Calu3 (cell line): ENCODE measurements at regions not wholly inside any gene's neighbourhood (a gene's known extent, or its start where the extent isn't known, plus 50 kb on each side); places are given as distances from the start of the nearest gene placed in this dataset.

ENCODE experiments used
- BruUV-seq: library from RNA; stranded (reverse); fragments of 400-500 nt; replicated peaks from 2 replicates; lab custom pipeline; 2021; lab: Mats Ljungman, UMichigan
- CTCF ChIA-PET: fragments of 300-600 bp; sonication (Branson Sonifier 250); formaldehyde crosslinking; loops from one replicate; lab custom pipeline; 2022; ENCODE audit warnings: antibody characterized with exemption; lab: Charles Lee
- DNase-seq: peaks from one replicate; pipeline ENCODE4 v3.0.0; 2022
- H3K27ac Mint-ChIP-seq: one replicate; pipeline ENCODE4 v1.8.0; 2022; ENCODE audit warnings: mixed read lengths; ENCODE audit not compliant: unreplicated experiment
- H3K27me3 Mint-ChIP-seq: one replicate; pipeline ENCODE4 v1.8.0; 2022; ENCODE audit warnings: mixed read lengths; ENCODE audit not compliant: unreplicated experiment
- H3K36me3 Mint-ChIP-seq: one replicate; pipeline ENCODE4 v1.8.0; 2022; ENCODE audit warnings: mild to moderate bottlenecking, moderate library complexity, mixed read lengths; ENCODE audit not compliant: insufficient read depth, unreplicated experiment
- H3K4me1 Mint-ChIP-seq: one replicate; pipeline ENCODE4 v1.8.0; 2022; ENCODE audit warnings: mild to moderate bottlenecking, low read depth, mixed read lengths; ENCODE audit not compliant: unreplicated experiment
- H3K4me3 Mint-ChIP-seq: one replicate; pipeline ENCODE4 v1.8.0; 2022; ENCODE audit warnings: mild to moderate bottlenecking, low read depth, moderate library complexity, mixed read lengths; ENCODE audit not compliant: unreplicated experiment
- H3K9me3 Mint-ChIP-seq: one replicate; pipeline ENCODE4 v1.8.0; 2022; ENCODE audit warnings: low read depth, mixed read lengths; ENCODE audit not compliant: unreplicated experiment
- CTCF ChIP-seq: fragments of 200-600 bp; IDR thresholded peaks from one replicate; pipeline ENCODE4 v1.8.0; 2022; ENCODE audit warnings: antibody characterized with exemption; ENCODE audit not compliant: unreplicated experiment
- intact Hi-C: fragments of 100-400 bp; cut with micrococcal nuclease; formaldehyde crosslinking; loops from one replicate; pipeline ENCODE4 v1.10.0; 2022; ENCODE audit not compliant: unreplicated experiment

- peaks cover 11% of the 10 kb centered on the region for H3K9me3 Mint-ChIP-seq
- H3K27me3 Mint-ChIP-seq = no peaks in the 10 kb centered on the region
Measured at GRCh38 chr22:47583959-47584562, 821.6 kb downstream of the TBC1D22A start.

GRCh38 chr22:47582067-47582466, 819.6 kb downstream of the TBC1D22A start:
- H3K4me3 Mint-ChIP-seq = no peak overlapping the region
- no peaks in the 10 kb centered on the region for H3K36me3 Mint-ChIP-seq
- H3K27ac Mint-ChIP-seq = no peak overlapping the region
- no peak for DNase-seq
- H3K9me3 Mint-ChIP-seq = peaks cover 4% of the 10 kb centered on the region
- BruUV-seq = no TSS peak
- CTCF ChIA-PET = no interaction called here
- no peak for TF ChIP-seq CTCF
- intact Hi-C loops = no loop called here
- H3K27me3 Mint-ChIP-seq = no peaks in the 10 kb centered on the region
- H3K4me1 Mint-ChIP-seq = no peaks in the 10 kb centered on the region

More at GRCh38 chr22:47583959-47584562, 821.6 kb downstream of the TBC1D22A start:
- intact Hi-C loops = no loop called here
- TF ChIP-seq CTCF = no peak
- CTCF ChIA-PET = no interaction called here
- H3K36me3 Mint-ChIP-seq = no peaks in the 10 kb centered on the region
- H3K27ac Mint-ChIP-seq = no peak overlapping the region
- H3K4me1 Mint-ChIP-seq = no peaks in the 10 kb centered on the region
- DNase-seq = no peak
- no TSS peak for BruUV-seq
- H3K4me3 Mint-ChIP-seq = no peak overlapping the region

- BruUV-seq = no TSS peak
- no peak for TF ChIP-seq CTCF
- no peak for DNase-seq
- Mint-ChIP-seq H3K9me3 (peaks cover 13% of the 10 kb centered on the region), H3K27ac (no peak overlapping the region), H3K4me1 (no peaks in the 10 kb centered on the region), H3K27me3 (no peaks in the 10 kb centered on the region), H3K36me3 (no peaks in the 10 kb centered on the region), H3K4me3 (no peak overlapping the region)
- CTCF ChIA-PET = no interaction called here
- intact Hi-C loops = no loop called here
Measured at GRCh38 chr22:47580121-47580520, 817.7 kb downstream of the TBC1D22A start.

- H3K27ac Mint-ChIP-seq = no peak overlapping the region
- CTCF ChIA-PET = no interaction called here
- H3K9me3 Mint-ChIP-seq = peaks cover 21% of the 10 kb centered on the region
- H3K36me3 Mint-ChIP-seq = no peaks in the 10 kb centered on the region
- no peaks in the 10 kb centered on the region for H3K4me1 Mint-ChIP-seq
- TF ChIP-seq CTCF = no peak
- intact Hi-C loops = no loop called here
- DNase-seq = no peak
- no TSS peak for BruUV-seq
- H3K4me3 Mint-ChIP-seq = no peak overlapping the region
- no peaks in the 10 kb centered on the region for H3K27me3 Mint-ChIP-seq
Measured at GRCh38 chr22:47576908-47577307, 814.5 kb downstream of the TBC1D22A start.
